Cardiac muscle cell (in vitro differentiated cells and primary cell): ENCODE measurements at regions not wholly inside any gene's neighbourhood (a gene's known extent, or its start where the extent isn't known, plus 50 kb on each side); places are given as distances from the start of the nearest gene placed in this dataset.

Source experiments
- DNase-seq, 2 donors: peaks; one replicate each; pipeline versions ENCODE4 v3.0.0 to v3.0.0-alpha.2; 2010 to 2017; ENCODE audit warnings: low read depth in 1 of 2, low spot score in 1 of 2
- H3K27ac ChIP-seq: fragments of 200-600 bp; sonication (generic); 2 replicates; pipeline ENCODE4 v1.5.1; 2016
- H3K27me3 ChIP-seq: fragments of 200-600 bp; sonication (generic); 2 replicates; pipeline ENCODE4 v1.6.0; 2016; ENCODE audit warnings: control low read depth
- H3K36me3 ChIP-seq: fragments of 200-600 bp; sonication (generic); 2 replicates; pipeline ENCODE4 v1.5.1; 2016; ENCODE audit warnings: control low read depth
- H3K4me1 ChIP-seq: fragments of 200-600 bp; sonication (generic); 2 replicates; pipeline ENCODE4 v1.8.1; 2017; ENCODE audit warnings: low read depth, mild to moderate bottlenecking, mixed run types
- H3K4me3 ChIP-seq: fragments of 200-600 bp; sonication (generic); 2 replicates; pipeline ENCODE4 v1.5.1; 2016; ENCODE audit warnings: mild to moderate bottlenecking
- H3K9me3 ChIP-seq: fragments of 200-600 bp; sonication (generic); 2 replicates; pipeline ENCODE4 v1.5.1; 2017; ENCODE audit warnings: low read depth, mild to moderate bottlenecking, control low read depth
- TF ChIP-seq, protein P1 (sequence below): IDR thresholded peaks from 2 replicates; pipeline ENCODE4 v1.5.1; 2012; ENCODE audit warnings: low read depth, mild to moderate bottlenecking, low read length

DNA sequence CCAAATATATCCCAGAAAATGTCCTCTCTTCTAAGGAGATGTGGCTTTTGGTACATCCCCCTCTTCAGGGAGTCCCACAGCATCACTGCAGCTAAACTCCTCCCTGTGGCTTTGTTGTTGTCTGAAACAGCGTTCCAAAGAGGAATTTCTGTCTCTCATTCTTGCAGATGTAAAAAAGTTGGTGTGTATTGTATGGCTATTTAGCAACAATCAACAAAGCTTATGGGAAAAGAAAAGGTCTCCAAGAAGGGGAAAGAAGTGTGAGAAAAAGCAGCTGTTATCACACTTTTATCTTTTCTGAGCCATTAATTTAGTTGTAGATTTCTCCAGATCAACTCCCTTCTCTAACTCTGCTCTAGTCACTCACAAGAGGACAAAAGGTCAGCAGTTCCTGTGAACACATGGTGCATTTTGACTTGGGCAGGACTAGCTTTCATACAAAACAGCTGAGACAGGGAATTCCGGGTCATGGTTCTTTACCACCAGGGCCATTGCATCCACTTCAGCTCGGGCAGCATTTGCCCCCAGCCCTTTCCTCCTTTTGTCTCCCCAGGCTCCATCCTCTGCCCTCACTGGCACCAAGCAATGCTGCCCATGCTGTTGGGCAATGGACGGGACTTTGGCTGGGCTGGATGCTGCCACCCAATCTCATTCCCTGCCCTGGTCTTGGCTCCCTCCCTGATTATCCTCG is 184.7 kb downstream of the TMX1 start:
- H3K36me3 ChIP-seq, result no peaks in the 10 kb centered on the region
- DNase-seq, result peak in 1 of 2 donors; percentile 86
- no peak overlapping the region for H3K27ac ChIP-seq
- TF ChIP-seq, protein P1, sequence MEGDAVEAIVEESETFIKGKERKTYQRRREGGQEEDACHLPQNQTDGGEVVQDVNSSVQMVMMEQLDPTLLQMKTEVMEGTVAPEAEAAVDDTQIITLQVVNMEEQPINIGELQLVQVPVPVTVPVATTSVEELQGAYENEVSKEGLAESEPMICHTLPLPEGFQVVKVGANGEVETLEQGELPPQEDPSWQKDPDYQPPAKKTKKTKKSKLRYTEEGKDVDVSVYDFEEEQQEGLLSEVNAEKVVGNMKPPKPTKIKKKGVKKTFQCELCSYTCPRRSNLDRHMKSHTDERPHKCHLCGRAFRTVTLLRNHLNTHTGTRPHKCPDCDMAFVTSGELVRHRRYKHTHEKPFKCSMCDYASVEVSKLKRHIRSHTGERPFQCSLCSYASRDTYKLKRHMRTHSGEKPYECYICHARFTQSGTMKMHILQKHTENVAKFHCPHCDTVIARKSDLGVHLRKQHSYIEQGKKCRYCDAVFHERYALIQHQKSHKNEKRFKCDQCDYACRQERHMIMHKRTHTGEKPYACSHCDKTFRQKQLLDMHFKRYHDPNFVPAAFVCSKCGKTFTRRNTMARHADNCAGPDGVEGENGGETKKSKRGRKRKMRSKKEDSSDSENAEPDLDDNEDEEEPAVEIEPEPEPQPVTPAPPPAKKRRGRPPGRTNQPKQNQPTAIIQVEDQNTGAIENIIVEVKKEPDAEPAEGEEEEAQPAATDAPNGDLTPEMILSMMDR, result no peak
- no peaks in the 10 kb centered on the region for H3K27me3 ChIP-seq
- H3K4me1 ChIP-seq, result no peaks in the 10 kb centered on the region
- H3K4me3 ChIP-seq, result no peak overlapping the region
- no peaks in the 10 kb centered on the region for H3K9me3 ChIP-seq

DNA sequence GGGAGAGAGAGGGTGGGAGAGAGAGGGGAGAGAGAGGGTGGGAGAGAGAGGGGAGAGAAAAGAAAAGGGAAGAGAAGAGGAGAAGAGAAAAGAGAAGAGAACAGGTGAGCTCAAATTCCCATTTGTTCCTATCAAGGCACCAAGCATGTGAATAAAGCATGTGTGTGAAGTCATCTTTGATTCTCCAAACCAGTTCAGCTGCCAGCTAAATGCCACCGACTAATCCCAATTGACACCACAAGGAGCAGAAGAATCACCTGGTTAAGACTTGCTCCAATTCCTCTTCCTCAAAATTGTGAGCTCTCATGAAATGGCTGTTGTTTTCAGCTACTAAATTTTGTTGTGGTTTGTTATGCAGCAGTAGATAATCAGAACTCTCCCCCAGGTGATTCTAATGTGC is 188.9 kb downstream of the TMX1 start:
- H3K9me3 ChIP-seq, result no peaks in the 10 kb centered on the region
- DNase-seq, result no peak
- H3K27ac ChIP-seq, result no peak overlapping the region
- H3K36me3 ChIP-seq, result no peaks in the 10 kb centered on the region
- H3K4me3 ChIP-seq, result no peak overlapping the region
- no peaks in the 10 kb centered on the region for H3K4me1 ChIP-seq
- no peaks in the 10 kb centered on the region for H3K27me3 ChIP-seq
- TF ChIP-seq, protein P1, result no peak

DNA sequence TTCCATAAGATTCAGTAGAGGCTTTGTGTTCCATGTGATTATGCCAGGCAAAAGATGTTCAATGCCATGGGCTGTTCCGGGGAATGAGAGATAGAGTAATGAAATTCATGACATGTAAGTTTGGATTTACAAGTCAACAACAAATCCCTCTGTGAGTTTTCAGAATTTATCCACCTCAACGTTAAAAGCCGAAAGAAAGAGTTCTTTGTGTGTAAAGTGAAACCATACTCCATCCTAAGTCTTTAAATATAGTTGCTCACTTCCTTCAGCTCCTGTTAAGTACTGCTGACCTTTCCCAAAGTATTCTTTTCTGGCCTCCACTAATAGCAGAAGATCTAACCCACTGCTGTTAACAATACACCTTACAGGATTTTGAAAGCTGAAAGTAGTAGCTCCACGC is 190.0 kb downstream of the TMX1 start:
- H3K9me3 ChIP-seq, result no peaks in the 10 kb centered on the region
- no peaks in the 10 kb centered on the region for H3K4me1 ChIP-seq
- DNase-seq, result no peak
- TF ChIP-seq, protein P1, result no peak
- H3K27ac ChIP-seq, result no peak overlapping the region
- H3K4me3 ChIP-seq, result no peak overlapping the region
- no peaks in the 10 kb centered on the region for H3K27me3 ChIP-seq
- H3K36me3 ChIP-seq, result no peaks in the 10 kb centered on the region

DNA sequence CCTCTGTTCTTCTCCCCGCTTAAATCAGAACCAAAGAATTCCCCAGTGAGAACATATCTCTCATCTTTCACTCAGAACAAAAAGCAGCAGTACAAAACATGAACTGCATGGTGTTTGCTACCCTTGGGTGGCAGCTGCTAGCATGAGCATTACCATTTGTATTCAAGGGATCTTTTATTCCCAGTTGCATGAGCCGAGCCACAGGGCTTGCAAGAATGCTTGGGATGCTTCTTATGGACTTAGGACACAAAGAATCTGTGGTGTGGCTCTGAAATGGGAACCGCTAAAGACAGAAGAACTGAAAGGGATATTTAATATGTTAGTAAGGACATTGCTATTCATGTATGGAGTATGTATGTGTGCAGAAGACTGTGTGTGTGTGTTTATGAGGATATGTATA is 190.6 kb downstream of the TMX1 start:
- H3K9me3 ChIP-seq, result no peaks in the 10 kb centered on the region
- H3K36me3 ChIP-seq, result no peaks in the 10 kb centered on the region
- no peak overlapping the region for H3K4me3 ChIP-seq
- H3K27ac ChIP-seq, result no peak overlapping the region
- H3K4me1 ChIP-seq, result no peaks in the 10 kb centered on the region
- TF ChIP-seq, protein P1, result no peak
- peak in 1 of 2 donors; percentile 43 for DNase-seq
- no peaks in the 10 kb centered on the region for H3K27me3 ChIP-seq

DNA sequence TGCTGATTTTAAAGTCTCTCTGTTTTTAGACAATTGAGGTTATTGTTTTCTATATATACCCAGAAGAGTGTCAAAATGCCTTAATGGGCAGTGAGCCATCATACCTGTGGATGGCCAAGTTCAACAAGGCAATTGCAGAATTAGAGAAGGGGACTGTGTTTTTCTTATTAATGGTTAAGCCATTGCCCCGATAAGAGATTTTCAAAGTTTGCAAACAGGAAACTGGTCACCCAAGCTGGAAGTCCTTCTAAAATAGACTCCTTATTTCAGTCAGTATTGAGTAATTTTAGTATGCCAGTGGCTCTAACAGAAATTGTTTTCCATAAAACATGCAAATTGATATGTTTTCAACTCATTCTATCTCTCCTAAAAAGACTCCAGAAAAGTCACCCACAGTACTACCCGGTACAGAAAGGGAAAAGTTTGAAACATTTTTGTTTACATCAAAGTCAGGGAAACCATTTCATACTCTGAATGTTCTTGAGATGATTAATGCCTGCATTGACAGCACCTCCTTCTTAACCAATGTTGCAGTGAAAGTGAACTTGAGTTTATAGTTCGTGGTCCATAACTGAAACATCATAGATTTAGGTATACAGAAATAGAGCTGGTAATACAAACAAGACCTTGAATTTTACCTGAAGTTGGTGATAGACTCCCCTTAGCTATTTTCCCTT is 191.1 kb downstream of the TMX1 start:
- Histone ChIP-seq H3K27ac (no peak overlapping the region), H3K36me3 (no peaks in the 10 kb centered on the region), H3K4me3 (no peak overlapping the region), H3K4me1 (no peaks in the 10 kb centered on the region), H3K9me3 (no peaks in the 10 kb centered on the region), H3K27me3 (no peaks in the 10 kb centered on the region)
- TF ChIP-seq, protein P1, result no peak
- no peak for DNase-seq
